ENCODE measurements at regions not wholly inside any gene's neighbourhood (a gene's known extent, or its start where the extent isn't known, plus 50 kb on each side); places are given as distances from the start of the nearest gene placed in this dataset.

- TF ChIP-seq ZNF17 (CRISPR knock-in tag; IDR thresholded peaks at IDR 0.05): no peak
- no peak for TF ChIP-seq CTCF (CRISPR knock-in tag; IDR thresholded peaks at IDR 0.05)
- TF ChIP-seq CC2D1A (CRISPR knock-in tag; IDR thresholded peaks at IDR 0.05): no peak
- TF ChIP-seq CBFB (CRISPR knock-in tag; IDR thresholded peaks at IDR 0.05): no peak
- TF ChIP-seq ARNT2 (CRISPR knock-in tag; IDR thresholded peaks at IDR 0.05; ENCODE audit: low read depth): no peak
- TF ChIP-seq FOXA1 (IDR thresholded peaks at IDR 0.05): no peak
- no peak for TF ChIP-seq FOXA1 (CRISPR knock-in tag; IDR thresholded peaks at IDR 0.05)
- TF ChIP-seq POLR2AphosphoS2 (IDR thresholded peaks at IDR 0.05; ENCODE audit: low read depth, low read length): no peak
- no peak for TF ChIP-seq ZMAT3 (CRISPR knock-in tag; conservative IDR thresholded peaks at IDR 0.05)
- TF ChIP-seq KDM5A (IDR thresholded peaks at IDR 0.05; ENCODE audit: borderline replicate concordance, low read length): no peak
- no peak for TF ChIP-seq PRMT3 (CRISPR knock-in tag; IDR thresholded peaks at IDR 0.05; ENCODE audit: borderline replicate concordance, low read depth)
Measured at GRCh38 chr20:52757411-52757810, 214.7 kb upstream of the TSHZ2 start.
